DMS153 treated with DMSO at 0.1 percent for 48 hours (cell line): ENCODE measurements at regions not wholly inside any gene's neighbourhood (a gene's known extent, or its start where the extent isn't known, plus 50 kb on each side); places are given as distances from the start of the nearest gene placed in this dataset.

Experiments
- DNase-seq: peaks from one replicate; lab custom pipeline; 2025; ENCODE audit not compliant: unreplicated experiment; lab: John Stamatoyannopoulos, UW

DNA sequence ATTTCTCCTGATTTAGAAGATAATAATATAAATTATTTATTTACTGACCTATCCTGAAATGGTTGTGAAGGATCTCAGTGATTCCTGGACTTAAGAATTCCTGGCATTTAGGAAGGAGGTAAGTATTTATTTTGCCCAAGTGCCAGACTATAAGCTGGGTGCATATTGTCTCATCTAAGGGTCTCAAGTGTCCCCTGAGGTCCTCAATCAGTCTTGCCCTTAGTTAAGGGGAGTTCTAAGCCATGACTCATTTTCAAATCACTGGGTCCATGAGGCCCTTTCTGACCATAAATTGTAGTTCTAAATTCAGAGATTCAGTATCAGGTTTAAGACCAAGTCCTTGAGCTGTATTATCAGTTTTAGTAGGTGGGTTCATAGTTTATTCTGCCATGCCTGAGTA, 251.6 kb upstream of the MEOX2 start:
- no peak for DNase-seq

DNA sequence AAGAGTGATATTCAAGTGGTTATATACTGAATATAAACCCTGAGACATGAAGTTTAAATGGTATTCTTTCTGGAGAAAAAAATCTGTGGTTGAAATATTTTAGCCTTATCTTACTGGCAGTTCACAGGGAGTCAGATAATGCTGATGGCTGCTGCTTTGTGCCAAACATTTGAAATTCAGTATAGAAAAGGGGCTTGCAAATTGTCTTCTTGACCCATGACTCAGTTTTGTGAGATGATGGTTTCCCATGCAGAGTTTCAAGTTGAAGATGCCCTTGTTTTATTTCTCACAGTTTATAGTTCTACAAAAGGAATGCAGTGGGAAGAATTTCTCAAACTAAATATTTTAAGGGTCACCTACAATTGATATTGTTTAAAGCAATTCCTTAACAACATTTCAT, 251.1 kb upstream of the MEOX2 start:
- DNase-seq = no peak

DNA sequence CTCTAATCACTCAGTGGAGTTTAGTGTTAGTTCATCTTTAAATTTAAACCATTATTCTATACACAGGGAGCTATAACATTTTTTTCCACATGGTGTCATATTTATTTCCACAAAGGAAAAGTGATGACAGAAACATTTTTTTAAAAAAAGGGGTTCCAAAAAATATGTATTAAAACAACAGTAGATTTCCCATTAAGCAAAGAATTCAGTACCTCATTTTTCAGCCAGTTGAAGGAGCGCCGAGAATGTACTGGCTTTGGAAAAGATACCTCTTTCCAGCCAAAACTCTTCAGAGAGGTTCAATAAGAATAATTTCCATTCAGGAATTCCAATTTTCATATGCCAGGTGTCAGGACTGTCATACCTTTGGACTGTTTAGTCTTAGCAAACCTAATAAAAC, 250.5 kb upstream of the MEOX2 start:
- DNase-seq = no peak

GRCh38 chr7:15932318-15932717, 245.8 kb upstream of the MEOX2 start:
- no peak for DNase-seq

DNA sequence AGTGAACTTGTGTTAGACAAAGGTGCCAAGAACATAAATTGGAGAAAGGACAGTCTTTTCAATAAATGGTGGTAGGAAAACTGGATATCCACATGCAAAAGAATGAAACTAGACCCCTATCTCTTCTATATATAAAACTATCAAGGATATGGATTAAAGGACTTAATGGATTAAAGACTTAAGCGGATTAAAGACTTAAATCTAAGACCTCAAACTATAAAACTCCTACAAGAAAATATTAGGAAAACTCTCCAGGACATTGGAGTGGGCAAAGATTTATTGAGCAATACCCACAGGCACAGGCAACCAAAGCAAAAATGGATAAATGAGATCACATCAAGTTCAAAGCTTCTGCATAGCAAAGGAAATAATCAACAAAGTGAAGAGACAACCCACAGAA, 242.9 kb upstream of the MEOX2 start:
- DNase-seq = no peak

DNA sequence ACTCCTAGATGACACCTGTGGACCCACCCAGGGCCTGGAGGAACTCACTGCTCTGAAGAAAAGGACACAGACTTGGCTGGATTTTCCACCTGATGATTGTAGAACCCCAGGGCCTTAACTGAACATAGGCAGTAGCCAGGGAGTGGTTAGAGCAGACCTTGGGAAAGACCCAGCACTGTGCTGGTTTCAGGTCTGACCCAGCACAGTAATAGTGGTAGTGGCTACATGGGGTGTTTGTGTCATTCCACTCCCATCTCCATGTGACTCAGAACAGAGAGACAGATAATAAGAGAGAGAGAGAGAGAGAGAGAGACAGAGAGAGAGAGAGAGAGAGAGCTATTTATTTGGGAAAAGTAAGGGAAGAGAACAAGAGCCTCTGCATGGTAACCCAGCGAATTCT, 239.1 kb upstream of the MEOX2 start:
- no peak for DNase-seq

DNA sequence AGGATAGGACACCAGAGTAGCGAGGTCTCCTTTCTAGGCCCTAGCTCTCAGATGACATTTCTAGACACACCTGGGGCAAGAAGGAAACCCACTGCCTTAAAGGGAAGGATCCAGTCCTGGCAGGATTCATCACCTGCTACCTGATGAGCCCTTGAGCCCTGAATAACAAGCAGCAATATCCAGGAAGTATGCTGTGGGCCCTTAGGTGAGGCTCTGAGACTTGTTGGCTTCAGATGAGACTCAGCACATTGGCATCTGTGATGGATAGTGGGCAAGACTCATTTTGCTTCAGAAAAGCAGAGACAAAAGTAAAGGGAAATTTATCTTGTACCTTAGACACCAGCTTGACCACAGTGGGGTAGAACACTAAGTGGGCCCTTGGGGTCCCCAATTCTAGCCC, 238.4 kb upstream of the MEOX2 start:
- DNase-seq = no peak

DNA sequence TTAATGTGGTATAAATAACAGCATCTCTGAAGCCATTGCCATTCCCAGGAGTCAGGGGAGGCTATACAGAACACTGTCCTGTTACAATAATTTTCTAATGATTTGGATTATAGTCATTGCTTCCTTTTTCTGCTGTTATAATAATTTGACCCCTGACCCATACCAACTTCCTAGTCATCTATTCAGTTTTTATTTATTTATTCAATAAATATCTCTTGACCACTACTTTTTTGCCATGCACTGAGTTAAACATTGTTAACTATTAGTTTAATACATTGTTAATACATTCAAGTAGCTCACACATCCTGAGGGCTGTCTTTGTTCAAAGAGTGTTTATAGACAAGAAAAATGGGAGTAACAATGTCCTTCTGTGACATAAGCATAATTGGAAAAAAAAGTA, 235.5 kb upstream of the MEOX2 start:
- DNase-seq = no peak

GRCh38 chr7:15921576-15921975, 235.1 kb upstream of the MEOX2 start:
- no peak for DNase-seq

GRCh38 chr7:15920953-15921352, 234.5 kb upstream of the MEOX2 start:
- DNase-seq = no peak

GRCh38 chr7:15916681-15917380, 230.3 kb upstream of the MEOX2 start:
- no peak for DNase-seq

DNA sequence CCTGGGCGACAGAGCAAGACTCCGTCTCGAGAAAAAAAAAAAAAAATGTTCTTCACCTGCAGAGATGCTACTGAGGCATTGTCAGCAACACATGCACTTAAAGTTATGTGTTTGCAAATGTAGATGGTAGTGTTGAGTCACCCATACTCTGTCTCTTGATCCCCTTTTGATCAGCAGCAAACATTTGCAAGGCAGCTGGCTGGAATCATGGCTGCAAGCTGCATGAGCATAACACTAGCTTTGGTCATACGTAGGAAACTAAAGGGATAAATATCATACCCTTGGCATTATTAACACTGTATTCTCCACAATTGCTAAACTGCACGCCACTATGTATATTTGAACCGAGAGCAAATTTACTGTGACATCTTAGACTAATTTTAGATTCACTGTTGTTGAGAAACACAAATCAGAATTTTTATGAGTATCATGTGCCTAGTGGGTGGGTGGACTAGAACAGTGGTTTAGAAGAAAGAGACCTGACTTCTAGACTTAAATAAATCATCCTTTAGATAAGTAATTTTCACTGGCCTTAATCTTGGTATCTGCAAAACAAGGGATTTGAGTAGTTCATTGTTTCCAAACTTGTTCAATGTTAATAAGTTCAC, 229.3 kb upstream of the MEOX2 start:
- DNase-seq = no peak

GRCh38 chr7:15914611-15915010, 228.1 kb upstream of the MEOX2 start:
- no peak for DNase-seq

GRCh38 chr7:15906436-15906835, 220.0 kb upstream of the MEOX2 start:
- DNase-seq = no peak

DNA sequence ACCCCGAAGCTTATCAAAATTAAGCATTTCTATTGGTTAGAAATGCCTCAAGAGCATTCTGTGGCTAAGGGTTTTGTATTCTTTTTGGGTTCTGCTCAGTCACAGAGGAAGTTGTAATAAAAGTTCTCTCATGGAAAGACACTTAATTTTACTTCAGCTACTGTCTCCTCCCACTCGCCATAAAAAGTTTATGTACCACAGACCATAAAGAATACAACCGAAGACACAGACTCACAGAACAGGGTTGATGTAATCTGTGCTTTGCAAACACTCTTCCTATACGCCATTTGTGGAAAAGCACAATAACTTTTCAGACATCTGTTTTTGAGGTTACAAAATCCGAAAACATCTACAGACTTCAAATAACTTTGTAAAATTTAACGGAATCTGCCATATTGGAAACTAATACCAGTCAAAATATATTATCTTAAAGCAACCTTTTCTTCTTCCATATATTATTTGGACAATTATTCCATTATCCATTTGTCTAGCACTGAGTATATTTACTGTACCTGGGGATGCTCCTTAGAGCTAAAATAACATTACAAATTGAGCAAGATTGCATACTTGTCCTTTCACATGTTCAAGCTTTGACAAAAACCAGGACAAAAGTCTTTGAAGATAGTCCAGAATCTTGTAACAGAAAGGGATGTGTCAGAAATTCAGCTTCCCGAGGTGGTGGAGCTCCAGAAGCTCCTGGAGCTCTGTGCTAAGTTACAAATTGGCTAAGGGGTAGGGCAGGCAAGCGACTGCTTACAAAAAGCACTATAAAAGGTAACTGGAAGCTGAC, 219.0 kb upstream of the MEOX2 start:
- no peak for DNase-seq

- DNase-seq = no peak
Observed at GRCh38 chr7:15891151-15891881, 204.8 kb upstream of the MEOX2 start.

GRCh38 chr7:15889507-15889906, 203.0 kb upstream of the MEOX2 start:
- DNase-seq = no peak

- no peak for DNase-seq
Observed at GRCh38 chr7:15888090-15888489, 201.6 kb upstream of the MEOX2 start.

DNA sequence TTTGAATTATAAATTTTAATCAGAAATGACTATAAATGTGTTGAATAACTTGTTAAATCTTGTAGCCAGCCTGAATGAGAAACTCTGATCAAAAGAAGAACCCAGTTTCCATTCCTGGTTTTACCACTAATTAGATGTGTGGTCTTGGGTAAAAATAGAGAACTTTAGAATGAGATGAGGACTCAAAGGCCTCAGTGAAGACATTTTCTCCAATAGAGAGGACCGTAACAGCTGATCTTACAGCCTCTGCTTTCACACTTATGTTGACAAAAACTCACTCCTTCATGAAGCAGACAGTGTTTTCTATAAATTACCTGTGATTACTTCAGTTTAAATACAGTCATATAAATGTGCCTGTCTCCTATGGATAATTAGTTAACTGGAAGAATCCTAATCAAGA, 200.1 kb upstream of the MEOX2 start:
- no peak for DNase-seq

GRCh38 chr7:15885678-15886077, 199.2 kb upstream of the MEOX2 start:
- DNase-seq = no peak

DNA sequence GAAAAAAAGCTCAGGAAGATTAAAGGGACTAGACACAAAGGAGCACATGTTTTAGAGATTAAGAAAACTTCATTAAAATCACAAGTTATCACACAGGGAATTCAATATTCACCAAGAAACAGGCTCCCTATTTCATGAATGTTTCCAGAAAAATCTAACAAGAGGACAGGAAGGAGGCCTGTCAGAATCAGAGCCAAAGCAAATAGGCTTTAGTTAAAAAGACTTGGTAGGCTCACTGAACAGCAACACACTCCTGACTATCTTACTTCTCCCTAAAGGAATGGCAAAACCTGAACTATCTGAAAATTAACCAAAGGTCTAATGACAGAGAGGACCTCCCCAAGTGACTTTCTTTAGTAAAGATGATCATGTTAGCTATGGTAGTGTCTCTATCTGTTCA, 188.3 kb upstream of the MEOX2 start:
- DNase-seq = no peak

GRCh38 chr7:15870347-15870746, 183.9 kb upstream of the MEOX2 start:
- no peak for DNase-seq
